ENCODE measurements at regions not wholly inside any gene's neighbourhood (a gene's known extent, or its start where the extent isn't known, plus 50 kb on each side); places are given as distances from the start of the nearest gene placed in this dataset.
"Not testable (repeated sequence)": the region's sequence is repeated elsewhere in the genome, so short reads cannot be mapped to it uniquely, and the experiment has no call there.

GRCh38 chr4:169894767-169895166 is 131.4 kb downstream of the MFAP3L start:
- not testable (repeated sequence) for DNase-seq (ENCODE audit: low read depth)

- no peak for DNase-seq (ENCODE audit: low read depth)
Measured at GRCh38 chr4:169885893-169886292, 128.1 kb upstream of the HPF1 start.

DNA sequence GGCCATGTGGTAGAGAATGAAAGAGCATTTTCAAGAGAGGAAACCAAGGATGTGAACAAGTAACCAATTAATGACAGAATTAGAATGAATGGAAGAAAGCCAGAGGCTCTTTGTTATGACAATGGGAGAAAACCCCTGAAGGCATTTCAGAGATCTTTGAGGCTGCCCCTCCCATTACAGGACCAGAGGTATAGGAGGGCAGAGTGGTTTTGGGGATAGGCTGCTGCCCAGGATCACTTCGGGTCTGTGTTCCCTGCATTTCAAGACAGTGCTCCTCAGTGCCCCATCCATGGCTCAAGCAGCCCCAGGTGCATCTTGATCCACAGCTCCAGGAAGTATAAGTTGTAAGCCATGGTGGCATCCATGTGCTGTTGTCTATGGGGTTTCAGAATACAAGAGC is 124.0 kb upstream of the HPF1 start:
- no peak for DNase-seq (ENCODE audit: low read depth)

- no peak for DNase-seq (ENCODE audit: low read depth)
Measured at GRCh38 chr4:169870507-169870906, 112.8 kb upstream of the HPF1 start.

DNA sequence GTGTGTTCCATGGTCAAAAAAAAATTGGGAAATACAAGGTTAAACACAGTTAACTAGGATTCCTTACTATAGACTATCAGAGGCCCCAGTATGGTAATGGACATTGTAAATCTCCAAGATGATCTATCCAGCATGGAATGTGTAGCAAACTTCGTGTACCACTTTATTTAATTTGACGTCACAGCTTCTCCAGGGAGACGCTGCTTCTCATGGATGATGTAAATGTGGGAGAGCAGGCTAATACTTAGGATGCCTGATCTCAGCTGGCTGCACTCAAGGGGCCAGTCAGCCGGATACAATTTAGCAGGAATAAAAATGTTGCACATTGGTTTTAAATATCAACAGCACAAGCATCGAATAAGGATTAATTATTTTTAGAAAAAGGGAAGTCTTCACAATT is 111.7 kb upstream of the HPF1 start:
- no peak for DNase-seq (ENCODE audit: low read depth)

DNA sequence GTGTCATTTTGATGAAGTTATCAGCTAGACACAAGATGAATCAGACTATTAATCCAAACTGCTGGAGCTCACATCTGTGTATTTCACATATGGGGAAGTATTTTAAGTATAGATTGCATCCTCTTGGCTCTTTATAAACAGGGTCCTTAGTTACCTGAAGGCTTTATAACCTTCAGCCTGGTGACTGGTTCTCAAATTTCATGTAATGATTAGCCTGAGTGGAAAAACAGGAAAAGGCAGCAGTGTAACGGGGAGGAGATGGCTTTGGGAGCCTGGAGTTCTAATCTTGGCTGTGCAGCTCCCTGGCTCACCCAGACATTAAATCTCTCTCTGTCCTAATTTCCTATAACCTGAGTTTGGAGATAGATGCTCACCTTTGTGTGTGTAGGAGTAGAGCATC is 103.8 kb upstream of the HPF1 start:
- no peak for DNase-seq (ENCODE audit: low read depth)

DNA sequence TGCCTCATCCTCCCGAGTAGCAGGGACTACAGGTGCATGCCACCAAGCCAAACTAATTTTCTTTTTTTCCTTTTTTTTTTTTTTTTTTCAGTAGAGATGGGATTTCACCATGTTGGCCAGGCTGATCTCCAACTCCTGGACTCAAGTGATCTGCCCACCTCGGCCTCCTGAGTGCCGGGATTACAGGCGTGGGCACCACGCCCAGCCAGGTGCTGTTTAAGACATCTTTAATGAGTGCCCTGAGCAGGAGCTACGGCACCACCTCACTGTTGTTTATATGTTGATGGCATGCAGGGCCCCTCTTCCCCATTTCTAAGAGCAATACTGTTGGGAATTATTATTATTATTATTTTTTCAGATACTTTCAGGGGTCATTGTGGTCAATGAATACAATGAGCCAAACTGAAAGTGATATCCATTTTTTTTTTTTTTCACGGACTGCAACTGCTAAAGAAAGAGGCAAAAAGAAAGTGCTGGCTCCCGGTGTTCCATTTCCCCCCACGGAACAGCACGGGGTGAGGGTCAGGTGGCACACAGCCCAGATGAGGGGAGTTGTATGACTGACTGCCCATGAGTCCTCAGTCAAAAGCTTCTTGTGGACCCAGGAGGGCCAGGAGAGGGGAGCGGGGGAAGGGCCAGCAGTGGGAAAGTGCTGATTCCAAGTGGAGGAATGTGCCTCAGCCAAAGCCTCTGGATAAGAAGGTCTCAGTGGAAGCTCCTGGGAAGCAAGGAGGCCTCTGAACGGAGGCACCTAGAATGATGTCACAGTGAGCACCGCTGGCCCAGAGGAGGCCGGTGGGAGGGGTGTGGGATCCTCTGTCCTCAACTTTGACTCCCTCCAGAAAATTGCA is 101.8 kb upstream of the HPF1 start:
- DNase-seq (ENCODE audit: low read depth): no peak

DNA sequence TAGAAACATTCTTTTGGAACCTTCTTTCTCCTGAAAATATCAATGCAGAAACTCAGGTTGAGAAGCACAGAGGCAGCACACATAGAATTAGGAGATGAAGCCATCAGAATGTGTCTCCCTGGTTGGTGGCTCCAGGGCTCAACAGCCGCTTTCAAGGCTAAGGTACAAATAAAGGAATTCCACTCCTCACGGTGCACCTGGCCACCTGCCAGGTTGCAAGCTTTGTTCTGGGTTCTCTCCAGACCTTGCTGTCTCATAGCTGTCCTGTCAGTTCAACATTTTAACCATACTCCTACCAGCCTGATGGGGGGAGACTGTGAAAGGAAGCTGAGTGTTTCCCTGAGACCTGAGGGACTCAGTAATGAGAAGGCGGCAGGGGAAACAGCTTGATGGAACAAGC is 96.3 kb upstream of the HPF1 start:
- DNase-seq (ENCODE audit: low read depth): no peak

- no peak for DNase-seq (ENCODE audit: low read depth)
Measured at GRCh38 chr4:169852481-169852880, 94.7 kb upstream of the HPF1 start.

- no peak for DNase-seq (ENCODE audit: low read depth)
Measured at GRCh38 chr4:169851750-169852149, 94.0 kb upstream of the HPF1 start.

DNA sequence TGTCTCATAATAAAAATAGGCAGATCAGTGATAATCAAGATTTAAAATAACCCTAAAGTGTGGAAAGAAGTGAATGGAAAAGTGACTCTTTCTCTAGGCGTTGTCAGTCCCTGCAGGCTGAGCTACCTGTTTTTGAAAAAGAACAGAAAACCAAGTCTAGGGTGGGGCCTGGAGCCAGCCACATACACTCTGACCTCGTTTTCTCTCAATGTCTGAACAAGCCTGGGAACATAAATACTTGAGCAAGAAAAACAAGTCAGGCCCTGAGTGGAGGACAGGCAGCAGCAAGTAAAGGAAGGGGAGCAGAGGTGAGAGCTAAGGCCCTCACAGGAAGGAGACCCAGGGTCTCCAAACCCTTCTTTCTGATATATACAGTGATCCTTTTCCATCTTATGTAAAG is 91.7 kb upstream of the HPF1 start:
- no peak for DNase-seq (ENCODE audit: low read depth)

- no peak for DNase-seq (ENCODE audit: low read depth)
Measured at GRCh38 chr4:169848018-169848417, 90.3 kb upstream of the HPF1 start.

DNA sequence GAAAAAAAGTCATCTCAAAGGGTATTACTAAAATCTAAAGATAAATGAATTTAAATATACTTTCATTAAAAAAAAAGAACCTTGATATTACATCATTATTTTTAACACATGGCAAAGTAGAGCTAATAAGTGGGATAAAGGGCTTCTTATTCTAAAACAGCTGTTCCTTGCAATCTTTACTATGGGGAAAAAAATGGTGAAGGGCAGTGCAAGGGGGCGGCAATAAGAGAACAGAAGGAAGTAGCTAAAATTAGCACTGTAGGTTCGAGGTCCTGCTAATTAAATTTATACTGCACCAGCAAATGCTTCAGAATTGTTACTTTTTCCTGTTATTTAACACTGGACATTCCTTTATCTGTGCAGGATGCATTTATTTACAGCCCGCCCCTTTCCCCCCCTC is 89.4 kb upstream of the HPF1 start:
- no peak for DNase-seq (ENCODE audit: low read depth)

DNA sequence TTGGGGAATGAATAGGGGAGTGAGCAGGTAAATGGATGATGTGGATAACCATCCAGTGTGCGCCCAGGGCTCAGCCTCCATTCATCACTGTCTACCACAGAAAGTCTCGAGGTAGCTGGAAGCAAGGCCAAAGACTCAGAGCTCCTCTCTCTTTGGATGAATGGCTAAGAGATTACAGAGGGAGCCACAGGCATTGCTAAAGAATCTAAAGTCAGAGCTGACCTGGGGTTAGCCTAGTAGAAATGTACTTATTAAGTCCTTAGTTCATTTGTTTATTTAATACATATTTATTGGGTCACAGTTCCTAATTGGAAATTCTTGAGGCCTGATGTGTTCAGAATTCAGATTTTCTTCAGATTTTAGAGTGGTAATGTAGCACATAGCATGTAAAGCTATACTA is 88.7 kb upstream of the HPF1 start:
- no peak for DNase-seq (ENCODE audit: low read depth)

GRCh38 chr4:169841776-169842175 is 84.0 kb upstream of the HPF1 start:
- no peak for DNase-seq (ENCODE audit: low read depth)

DNA sequence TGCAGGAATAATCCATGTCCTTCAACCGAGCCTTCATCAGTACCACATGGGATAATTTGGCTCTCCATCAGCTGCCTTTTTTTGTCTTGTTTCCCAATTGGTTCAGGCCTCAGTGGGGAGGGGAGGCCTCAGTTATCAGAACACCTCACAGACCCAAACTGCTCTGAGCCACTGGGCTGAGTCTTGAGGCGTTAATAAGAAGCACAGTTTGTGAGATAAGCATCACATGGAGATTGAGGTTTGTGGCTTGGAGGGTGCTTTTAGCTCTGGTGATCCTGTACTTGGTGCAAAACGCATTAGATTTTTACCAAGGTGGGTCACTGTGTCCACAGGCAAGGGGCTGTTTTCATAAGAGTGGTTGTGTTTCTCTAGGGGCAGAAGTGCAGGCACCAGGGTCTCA is 82.8 kb upstream of the HPF1 start:
- DNase-seq (ENCODE audit: low read depth): no peak

DNA sequence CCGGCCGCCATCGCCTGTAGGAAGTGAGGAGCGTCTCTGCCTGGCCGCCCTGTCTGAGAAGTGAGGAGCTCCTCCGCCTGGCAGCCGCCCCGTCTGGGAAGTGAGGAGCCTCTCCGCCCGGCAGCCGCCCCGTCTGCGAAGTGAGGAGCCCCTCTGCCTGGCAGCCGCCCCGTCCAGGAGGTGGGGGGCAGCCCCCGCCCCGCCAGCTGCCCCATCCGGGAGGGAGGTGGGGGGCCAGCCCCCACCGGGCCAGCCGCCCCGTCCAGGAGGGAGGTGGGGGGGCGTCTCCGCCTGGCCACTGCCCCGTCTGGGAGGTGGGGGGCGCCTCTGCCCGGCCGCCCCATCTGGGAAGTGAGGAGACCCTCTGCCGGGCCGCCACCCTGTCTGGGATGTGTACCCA is 70.6 kb upstream of the HPF1 start:
- not testable (repeated sequence) for DNase-seq (ENCODE audit: low read depth)

GRCh38 chr4:169826634-169827187 is 69.0 kb upstream of the HPF1 start:
- DNase-seq (ENCODE audit: low read depth): no peak

DNA sequence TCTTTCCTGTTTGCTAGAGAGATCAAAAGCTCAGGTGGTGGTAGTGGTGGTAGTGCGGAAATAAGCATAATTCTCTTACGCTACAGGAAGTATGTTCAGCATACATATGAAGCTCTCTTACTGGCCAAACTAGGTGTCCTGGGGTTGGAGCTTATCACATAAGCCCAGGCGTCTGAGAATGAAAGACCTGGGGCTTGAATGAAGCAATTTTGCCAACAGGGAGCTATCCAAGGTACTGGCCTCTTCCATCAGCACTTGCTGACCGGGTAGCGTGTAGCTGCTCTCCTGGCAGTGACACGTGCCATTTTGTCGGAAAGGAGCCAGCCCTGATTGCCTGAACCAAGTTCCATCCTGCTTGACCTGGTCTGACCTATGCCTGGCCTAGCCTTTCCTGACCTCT is 65.9 kb upstream of the HPF1 start:
- no peak for DNase-seq (ENCODE audit: low read depth)

- no peak for DNase-seq (ENCODE audit: low read depth)
Measured at GRCh38 chr4:169821402-169821801, 63.7 kb upstream of the HPF1 start.

- DNase-seq (ENCODE audit: low read depth): no peak
Measured at GRCh38 chr4:169818063-169818679, 60.4 kb upstream of the HPF1 start.

GRCh38 chr4:169815606-169816005 is 57.9 kb upstream of the HPF1 start:
- DNase-seq (ENCODE audit: low read depth): no peak

DNA sequence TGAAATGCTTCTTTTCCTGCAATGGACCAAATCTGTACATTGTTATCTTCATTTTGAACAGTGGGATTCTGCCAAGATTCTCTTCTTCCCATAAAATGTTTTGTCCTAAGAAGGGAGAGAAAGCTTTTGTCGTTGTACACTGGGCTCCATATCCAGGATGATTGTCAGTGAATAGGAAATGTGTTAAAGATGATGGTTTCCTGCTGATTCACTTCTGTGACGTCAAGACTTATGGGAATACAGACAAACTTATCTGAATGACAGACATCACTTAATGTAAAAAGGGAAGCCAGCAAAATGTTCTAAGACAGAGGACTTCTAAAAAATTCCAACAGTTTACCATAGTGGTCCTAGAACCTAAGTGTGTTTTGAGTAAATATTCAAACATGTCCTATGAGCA is 53.7 kb upstream of the HPF1 start:
- DNase-seq (ENCODE audit: low read depth): no peak

All from HS-27A (cell line).